SKM-1 treated with dmso at 0.1 percent for 144 hours (cell line): ENCODE measurements at regions not wholly inside any gene's neighbourhood (a gene's known extent, or its start where the extent isn't known, plus 50 kb on each side); places are given as distances from the start of the nearest gene placed in this dataset.
A peak's percentile ranks its signal among the peaks of the same experiment; 100 is the strongest.
"Not testable (repeated sequence)": the region's sequence is repeated elsewhere in the genome, so short reads cannot be mapped to it uniquely, and the experiment has no call there.

Experiments
- DNase-seq: peaks from one replicate; lab custom pipeline; 2025; ENCODE audit not compliant: unreplicated experiment; lab: John Stamatoyannopoulos, UW

DNA sequence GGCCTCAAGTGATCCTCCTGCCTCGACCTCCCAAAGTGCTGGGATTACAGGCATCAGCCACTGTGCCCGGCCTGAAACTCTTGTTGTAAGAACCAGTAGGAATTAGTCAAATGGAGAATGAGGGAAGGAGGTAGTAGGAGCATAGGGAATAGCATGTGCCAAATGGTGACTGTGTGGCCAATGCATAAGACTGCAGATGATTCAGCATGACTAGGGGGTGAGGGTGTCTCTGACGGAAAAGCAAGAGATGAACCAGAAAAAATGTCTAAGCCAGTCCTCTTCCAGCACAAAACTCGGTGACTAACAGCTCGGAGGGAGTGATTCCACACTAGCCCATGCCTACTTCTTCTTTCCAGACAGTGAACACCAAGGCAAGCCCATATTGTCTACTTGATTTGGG, 58.2 kb upstream of the DUSP21 start:
- no peak for DNase-seq

DNA sequence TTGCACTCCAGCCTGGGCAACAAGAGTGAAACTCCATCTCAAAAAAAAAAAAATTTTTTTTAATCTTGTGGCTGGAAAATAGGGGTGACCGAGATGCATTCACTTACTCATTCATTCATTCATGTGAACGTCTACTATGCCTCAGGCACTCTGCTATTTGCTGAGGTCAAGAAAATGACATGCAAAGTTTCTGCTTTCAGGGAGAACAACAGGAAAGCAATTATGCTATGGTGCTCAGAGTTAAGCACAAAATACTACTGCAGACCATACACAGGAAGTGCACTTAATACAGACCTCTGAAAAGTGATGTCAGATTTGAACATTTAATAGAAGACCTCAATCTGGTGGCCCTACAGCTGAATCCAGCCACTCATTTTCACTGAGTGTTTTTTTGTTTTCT, 59.6 kb upstream of the DUSP21 start:
- no peak for DNase-seq

DNA sequence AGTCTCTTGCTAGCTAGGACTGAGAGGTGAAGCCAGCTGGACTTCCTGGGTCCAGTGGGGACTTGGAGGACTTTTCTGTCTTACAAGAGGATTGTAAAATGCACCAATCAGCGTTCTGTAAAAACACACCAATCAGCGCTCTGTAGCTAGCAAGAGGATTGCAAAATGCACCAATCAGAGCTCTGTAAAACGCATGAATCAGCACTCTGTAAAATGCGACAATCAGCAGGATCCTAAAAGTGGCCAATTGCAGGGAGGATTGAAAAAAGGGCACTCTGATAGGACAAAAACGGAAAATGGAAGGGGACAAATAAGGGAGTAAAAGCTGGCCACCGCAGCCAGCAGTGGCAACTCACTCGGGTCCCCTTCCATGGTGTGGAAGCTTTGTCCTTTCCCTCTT, 65.6 kb upstream of the DUSP21 start:
- no peak for DNase-seq

DNA sequence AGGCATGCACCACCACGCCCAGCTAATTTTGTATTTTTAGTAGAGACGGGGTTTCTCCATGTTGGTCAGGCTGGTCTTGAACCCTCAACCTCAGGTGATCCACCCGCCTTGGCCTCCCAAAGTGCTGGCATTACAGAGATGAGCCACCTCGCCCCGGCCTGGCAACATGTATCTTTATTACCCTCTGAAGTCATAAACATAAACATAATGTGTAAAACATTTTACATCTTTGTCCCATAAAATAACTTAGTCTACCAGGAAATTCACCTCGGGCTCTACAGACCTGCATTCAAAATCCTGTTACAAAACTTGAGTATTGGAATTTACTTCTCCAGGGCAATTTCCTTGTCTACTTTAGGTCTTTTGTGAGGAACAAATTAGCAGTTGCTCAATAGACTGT, 68.1 kb upstream of the DUSP21 start:
- DNase-seq, result no peak

DNA sequence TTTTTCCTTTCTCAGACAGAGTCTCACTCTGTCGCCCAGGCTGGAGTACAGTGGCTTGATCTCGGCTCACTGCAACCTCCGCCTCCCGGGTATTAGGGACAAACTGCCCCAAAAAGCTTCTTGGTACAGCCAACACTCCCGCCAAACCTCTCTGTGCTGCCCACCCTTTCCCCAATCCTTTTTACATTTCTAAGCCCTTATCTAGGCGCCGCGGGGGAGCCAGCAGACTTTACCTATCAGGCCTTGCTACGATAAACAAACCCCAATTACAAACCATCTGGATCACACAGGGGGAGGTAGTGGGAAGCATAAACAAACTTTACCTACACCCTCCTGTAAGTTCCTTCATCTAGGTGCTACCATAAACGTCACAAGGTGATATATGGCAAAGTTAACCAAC, 69.8 kb upstream of the DUSP21 start:
- not testable (repeated sequence) for DNase-seq

DNA sequence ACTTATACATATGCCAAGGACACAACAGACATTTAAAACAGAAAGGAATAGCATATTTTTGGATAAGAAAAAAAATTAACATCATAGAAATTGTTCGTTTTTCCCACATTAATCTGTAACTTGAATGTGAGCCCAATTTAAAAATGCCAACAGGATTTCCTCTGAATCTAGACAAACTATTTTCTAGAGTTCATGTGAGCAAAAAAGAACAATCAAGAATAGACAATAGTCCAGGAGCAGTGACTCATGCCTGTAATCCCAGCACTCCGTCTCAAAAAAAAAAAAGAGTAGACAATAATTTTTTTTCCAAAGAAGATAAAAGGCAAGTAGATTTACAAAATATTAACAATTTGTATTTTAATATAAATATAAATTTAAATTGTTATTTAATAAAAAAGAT, 73.7 kb upstream of the DUSP21 start:
- DNase-seq, result no peak

DNA sequence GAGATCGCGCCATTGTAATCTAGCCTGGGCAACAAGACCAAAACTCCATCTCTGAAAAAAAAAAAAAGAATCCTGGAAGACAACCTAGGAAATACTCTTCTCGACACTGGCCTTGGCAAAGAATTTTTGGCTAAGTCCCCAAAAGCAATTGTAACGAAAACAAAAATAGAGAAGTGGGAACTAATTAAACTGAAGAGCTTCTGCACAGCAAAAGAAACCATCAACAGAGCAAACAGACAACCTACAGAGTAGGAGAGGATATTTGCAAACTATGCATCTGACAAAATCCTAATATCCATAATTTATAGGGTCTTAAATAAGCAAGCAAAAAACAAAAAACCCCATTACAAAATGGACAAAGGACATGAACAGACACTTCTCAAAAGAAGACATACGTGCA, 76.5 kb upstream of the DUSP21 start:
- no peak for DNase-seq

DNA sequence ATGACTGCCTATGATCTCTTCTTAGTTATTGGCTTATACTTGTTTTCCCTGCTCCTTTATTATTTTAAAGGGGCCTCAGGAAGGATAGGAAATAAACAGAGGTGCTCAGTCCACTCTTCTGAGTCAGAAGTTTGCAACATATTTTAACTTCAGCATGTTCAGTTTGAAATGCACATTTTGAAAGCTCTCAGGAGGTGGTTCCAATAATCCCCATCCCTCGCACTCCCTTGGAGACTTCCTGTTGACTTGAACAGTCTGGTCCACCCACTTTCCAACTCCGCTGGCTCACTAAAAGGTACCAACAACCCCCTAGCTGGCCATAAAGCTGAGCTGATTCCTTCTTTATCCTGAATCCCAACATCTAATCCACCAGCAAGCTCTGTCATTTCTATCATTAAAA, 78.3 kb upstream of the DUSP21 start:
- DNase-seq, result no peak

DNA sequence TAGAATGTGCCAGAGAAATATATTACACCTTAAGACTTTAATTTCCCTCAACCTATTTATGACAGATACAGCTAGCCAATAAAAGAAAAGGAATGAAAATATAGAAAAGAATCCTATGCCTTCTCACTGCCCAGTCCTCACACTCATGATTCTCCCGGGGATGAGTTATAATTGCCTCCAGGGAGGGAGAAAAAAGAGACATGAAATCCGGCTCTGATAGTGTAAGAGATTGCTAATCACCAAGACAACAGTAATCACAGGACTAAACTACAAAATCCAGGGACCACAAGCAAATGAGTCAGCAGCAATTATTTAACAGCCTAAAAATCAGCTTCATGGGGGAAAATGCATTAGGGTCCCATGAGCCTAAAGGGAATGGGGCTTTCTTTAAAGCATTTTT, 95.9 kb upstream of the DUSP21 start:
- no peak for DNase-seq

DNA sequence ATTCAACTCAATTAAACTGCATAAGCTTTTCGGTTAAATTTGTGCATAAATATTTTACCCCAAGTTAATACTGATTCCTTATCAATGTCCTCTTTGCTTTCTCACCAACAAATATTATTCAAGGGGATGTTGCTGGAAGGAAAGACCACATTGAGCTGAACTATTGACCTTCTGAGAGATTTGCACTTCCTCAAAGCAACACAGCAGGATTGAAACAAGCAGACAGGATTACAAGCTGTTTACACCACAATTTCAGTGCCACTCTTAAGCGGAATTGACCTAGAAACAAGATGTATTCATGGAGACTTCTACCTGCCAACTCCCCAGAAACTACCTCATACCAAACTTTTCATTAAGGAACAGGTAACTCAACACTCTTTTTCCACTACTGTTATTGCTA, 96.5 kb upstream of the DUSP21 start:
- peak; percentile 67 for DNase-seq

DNA sequence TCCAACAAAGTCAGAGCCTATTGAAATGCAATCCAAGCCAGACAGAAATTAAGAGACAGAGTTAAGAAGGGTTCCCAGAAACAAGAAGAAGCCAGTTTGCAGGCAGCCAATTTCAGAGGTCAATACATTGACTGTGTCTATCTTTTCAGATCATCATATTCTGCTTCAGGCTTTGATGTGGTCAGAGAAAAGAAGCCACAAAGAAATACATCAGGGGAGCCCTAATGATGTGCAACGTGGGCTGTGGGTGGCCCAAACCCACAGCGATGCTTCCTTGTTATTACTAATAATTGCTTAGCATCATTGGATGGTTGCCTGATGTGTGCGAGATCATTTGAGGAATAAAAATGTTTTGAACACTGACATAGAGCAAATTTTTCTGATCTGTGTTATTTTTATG, 99.0 kb upstream of the DUSP21 start:
- no peak for DNase-seq

DNA sequence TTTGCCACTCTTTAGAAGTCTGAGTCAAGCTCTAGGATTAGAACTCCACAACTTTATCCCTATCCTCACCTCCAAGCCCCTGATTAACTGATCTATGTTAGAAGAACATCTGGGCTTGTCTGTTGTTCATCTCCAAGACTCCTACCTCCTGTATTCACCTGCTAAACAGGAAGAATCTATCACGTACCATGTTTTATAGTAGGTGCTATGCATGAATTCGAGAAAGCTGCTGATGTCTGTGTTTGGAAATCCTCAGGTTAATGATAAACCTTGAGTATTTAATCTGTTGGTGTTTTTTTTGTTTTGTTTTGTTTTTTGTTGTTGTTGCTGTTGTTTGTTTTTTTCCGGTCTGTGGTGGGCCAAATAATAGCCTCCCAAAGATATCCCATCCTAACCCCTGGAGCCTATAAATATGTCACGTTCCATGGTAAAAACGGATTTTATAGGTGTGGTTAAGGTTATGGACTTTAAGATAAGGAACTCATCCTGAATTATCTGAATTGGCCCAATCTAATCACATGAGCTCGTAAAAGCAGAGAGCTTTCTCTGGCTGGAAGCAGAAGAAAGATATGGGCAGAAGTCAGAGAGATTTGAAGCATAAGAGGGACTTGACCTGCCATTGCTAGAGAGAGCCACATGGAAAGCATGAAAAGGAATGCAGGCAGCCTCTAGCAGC, 101.2 kb upstream of the DUSP21 start:
- no peak for DNase-seq

DNA sequence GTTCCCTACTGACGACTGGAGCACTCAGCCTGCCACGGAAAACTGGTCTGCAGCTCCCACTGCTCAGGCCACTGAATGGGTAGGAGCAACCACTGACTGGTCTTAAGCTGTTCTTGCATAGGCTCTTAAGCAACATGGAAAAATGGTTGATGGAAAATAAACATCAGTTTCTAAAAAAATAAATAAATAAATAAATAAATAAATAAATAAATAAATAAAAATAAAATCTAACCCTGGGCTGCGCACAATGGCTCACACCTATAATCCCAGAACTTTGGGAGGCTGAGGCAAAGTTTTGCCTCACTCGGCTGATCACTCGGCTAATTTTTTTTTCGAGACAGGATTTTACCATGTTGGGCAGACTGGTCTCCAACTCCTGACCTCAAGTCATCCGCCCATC, 102.0 kb upstream of the DUSP21 start:
- not testable (repeated sequence) for DNase-seq

DNA sequence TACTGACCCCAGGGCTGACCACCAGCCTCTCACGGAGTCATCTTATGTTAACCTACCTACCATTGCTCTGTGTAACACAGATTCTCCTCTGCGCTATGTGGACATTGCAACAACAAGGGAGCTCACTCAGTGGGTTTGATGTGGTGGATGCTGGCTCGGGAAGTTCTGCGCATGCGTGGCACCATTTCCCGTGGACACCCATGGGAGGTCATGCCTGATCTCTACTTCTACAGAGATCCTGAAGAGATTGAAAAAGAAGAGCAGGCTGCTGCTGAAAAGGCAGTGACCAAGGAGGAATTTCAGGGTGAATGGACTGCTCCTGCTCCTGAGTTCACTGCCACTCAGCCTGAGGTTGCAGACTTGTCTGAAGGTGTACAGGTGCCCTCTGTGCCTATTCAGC, 102.4 kb upstream of the DUSP21 start:
- not testable (repeated sequence) for DNase-seq

DNA sequence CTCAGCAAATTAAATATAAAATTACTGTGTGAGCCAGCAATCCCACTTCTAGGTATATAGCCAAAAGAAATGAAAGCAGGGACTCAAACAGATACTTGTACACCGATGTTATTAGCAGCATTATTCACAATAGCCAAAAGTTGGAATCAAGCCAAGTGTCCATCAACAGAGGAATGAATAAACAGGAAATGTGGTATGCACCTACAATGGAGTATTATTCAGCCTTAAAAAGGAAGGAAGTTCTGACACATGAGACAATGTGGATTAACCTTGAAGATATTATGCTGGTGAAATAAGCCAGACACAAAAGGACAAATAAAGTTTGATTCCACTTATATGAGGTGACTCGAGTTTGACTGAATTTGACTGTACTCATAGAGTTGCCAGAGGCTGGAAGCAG, 108.3 kb upstream of the DUSP21 start:
- DNase-seq, result no peak

DNA sequence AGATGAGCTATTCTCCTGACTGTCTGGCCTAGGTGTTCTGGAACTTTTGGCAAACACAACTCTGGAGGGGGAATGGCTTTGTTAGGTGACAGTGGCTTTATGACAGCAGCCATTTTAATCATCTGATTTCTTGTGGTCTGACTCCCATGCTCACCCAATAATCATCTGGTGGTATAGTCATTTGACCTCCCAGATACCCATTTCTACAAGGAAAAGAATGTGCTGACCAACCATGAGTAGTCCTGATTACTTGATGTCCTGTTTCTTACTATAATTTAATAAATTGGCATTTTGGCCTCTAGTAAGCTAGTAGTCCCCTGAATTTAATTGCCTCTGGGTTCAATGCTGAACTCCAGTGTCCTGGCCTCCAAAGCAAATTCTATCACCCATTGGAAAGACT, 109.9 kb upstream of the DUSP21 start:
- DNase-seq, result no peak

DNA sequence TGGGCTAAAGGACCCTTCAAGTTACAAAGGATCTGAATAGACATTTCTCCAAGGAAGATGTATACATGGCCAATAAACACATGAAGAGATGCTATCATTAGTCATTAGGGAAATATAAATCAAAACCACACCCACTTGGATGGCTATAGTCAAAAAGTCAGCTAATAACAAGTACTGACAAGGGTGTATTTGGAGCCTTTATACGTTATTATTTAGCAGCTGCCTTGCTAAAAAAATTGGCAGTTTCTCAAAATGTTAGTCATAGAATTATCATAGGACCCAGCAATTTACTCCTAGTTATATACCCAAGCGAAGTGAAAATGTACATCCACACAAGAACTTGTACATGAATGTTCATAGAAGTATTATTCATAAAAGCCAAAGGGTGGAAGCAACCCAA, 112.7 kb upstream of the DUSP21 start:
- DNase-seq, result no peak

DNA sequence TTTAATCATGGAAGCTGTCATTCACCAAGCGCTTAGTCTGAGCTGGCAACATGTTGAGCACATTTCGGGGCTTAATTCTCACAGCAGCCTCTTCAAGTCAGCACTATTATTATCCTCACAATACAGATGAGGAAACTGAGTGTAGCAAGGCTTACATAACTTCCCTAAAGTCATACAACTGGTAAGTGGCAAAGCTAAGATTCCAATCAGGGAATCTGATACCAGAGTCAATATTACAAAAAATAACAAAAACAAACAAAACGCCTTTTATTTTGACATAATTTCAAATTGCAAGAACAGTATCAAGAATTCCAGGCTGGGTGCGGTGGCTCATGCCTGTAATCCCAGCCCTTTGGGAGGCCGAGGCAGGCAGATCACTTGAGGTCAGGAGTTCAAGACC, 120.4 kb upstream of the DUSP21 start:
- peak; percentile 18 for DNase-seq

DNA sequence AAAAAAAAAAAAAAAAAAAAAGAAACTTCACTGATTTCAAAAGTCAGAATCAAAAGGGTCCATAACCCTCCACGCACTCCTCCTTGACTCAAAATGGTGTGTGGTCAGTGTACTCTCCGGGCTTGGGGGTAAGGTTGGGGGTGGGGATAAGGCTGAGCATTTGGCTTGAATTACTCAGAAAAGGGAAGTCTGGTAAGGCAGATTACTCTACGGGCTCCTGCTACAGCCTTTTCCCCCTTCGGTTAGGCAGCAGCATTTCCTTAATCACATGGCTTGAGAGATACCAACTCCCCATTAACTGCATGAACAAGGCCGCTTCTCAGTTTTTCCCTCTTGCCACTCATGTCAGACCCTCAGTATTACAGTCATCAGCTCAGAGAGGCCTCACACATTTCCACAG, 135.4 kb upstream of the DUSP21 start:
- peak; percentile 17 for DNase-seq

DNA sequence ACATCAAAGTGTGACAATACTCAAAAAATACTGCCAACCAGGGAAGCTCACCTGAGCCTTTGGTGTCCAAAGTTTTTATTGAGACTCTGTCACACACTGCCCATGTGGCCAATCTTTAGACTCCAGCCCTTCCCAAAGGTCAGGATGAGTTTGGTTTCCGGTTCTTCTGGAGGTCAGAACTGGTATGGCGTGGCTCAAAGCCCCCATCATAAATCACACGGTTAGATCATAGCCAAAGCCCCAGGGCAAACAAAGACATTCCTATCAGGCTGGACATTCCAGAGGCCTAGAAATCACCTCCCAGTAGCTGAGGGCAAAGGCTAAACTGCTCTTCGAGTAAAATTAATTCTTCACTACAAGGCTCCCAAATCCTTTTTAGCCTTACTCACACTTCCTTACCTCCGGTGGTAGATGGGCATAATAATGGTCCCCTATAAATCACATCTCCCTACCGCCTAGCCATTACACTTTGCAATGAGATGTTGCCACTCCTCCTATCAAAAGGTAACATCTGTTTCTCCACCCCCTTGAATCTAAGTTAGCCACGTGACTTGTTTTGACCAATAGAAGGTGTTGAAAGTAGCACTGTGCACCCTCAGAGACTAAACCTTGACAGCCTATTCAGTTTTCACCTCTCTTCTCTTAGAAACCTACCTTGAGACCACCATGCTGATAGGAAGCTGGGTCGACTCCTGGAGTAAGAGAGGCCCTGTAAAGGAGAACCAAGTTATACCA, 137.8 kb upstream of the DUSP21 start:
- DNase-seq, result no peak

DNA sequence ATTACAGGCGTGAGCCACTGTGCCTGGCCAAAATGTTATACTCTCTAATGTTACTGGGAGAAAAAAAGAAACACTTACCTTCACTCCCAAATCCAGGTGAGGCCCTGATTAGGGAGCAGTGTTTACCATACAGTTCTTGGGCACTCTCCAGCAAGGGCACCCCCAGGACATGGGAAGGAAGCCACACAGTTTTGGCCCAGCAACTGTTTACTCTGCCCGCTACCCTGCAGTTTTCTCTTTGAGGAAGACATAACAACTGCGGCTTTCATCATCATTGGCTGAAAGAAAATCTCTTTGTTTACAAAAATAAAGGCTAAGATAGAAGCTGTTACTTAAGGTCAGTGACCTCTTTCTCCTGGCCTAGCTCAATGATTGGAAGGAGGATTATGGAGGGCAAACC, 145.5 kb upstream of the DUSP21 start:
- no peak for DNase-seq

DNA sequence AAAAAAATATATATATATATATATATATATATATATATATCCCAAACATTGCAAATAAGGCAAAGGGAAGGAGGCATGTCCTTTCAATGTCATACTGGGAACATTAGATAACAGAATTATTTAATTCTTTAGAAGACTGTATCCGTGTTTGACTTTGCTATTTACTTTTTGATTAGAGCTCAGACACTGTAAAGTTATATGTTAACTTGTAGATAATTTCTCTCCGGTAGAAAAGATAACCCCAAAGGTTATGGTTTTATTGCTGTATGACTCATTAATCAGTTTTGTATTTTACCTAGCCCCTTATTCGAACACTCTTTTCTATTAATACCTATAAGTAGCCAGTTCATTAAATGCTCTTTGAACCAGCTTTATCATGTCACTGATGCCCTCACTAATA, 150.6 kb upstream of the DUSP21 start:
- no peak for DNase-seq

DNA sequence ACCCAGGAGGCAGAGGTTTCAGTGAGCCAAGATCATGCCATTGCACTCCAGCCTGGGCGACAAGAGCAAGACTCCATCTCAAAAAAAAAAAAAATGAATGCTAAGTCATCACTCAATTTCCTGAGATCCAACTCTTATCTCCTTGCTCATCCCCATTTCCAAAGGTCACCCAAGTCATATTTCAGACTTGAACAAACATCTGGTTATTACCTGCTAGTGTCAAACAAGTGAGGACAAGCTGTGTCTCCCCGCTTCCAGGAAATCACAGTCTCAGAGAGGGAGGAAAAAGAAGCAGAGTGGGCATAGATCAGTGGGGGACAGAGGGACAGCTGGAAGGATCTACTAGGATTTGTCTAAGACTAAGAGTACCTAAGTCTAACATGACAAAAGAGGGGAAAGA, 147.5 kb upstream of the FUNDC1 start:
- no peak for DNase-seq
